Neural cell (in vitro differentiated cells): ENCODE measurements at regions not wholly inside any gene's neighbourhood (a gene's known extent, or its start where the extent isn't known, plus 50 kb on each side); places are given as distances from the start of the nearest gene placed in this dataset.

Experiments
- H2AFZ ChIP-seq: fragments of 200-600, 300-800 bp; sonication (generic), shearing (Covaris generic); 2 replicates; pipeline ENCODE4 v1.6.0; 2014; ENCODE audit warnings: low read depth, mild to moderate bottlenecking, antibody characterized with exemption, low read length, moderate library complexity
- H3F3A ChIP-seq: fragments of 200-600 bp; shearing (Covaris generic); 2 replicates; pipeline ENCODE4 v1.6.1; 2016; ENCODE audit warnings: mild to moderate bottlenecking, moderate library complexity, mixed read lengths, antibody characterized with exemption, low read length; ENCODE audit not compliant: insufficient read depth, poor library complexity, severe bottlenecking
- H3K27ac ChIP-seq: fragments of 200-600, 300-800 bp; sonication (generic), shearing (Covaris generic); 2 replicates; pipeline ENCODE4 v1.5.1; 2014; ENCODE audit warnings: mild to moderate bottlenecking, low read length, moderate library complexity
- H3K27me3 ChIP-seq: fragments of 300-800, 200-600 bp; sonication (generic), shearing (Covaris generic); 2 replicates; pipeline ENCODE4 v1.6.0; 2014; ENCODE audit warnings: mild to moderate bottlenecking, low read depth, low read length, moderate library complexity; ENCODE audit not compliant: insufficient read depth
- H3K36me3 ChIP-seq: fragments of 300-800, 200-600 bp; sonication (generic), shearing (Covaris generic); 2 replicates; pipeline ENCODE4 v1.5.1; 2014; ENCODE audit warnings: mild to moderate bottlenecking, antibody characterized with exemption, low read length, moderate library complexity; ENCODE audit not compliant: insufficient read depth
- H3K4me2 ChIP-seq: fragments of 300-800, 200-600 bp; sonication (generic), shearing (Covaris generic); 2 replicates; pipeline ENCODE4 v1.6.0; 2014; ENCODE audit warnings: mild to moderate bottlenecking, low read length
- H3K4me3 ChIP-seq: fragments of 300-800, 200-600 bp; sonication (generic), shearing (Covaris generic); 2 replicates; pipeline ENCODE4 v1.5.1; 2014; ENCODE audit warnings: mild to moderate bottlenecking, low read length, moderate library complexity
- H3K79me2 ChIP-seq: fragments of 200-600 bp; shearing (Covaris generic); replicated peaks from 2 replicates; pipeline ENCODE4 v1.6.0; 2014; ENCODE audit warnings: mild to moderate bottlenecking, low read length, moderate library complexity; ENCODE audit not compliant: insufficient read depth
- H3K9ac ChIP-seq: fragments of 300-800, 200-600 bp; sonication (generic), shearing (Covaris generic); 2 replicates; pipeline ENCODE4 v1.6.1; 2016; ENCODE audit warnings: mild to moderate bottlenecking, low read length, mixed read lengths
- H3K9me2 ChIP-seq: fragments of 200-600 bp; shearing (Covaris generic); 2 replicates; pipeline ENCODE4 v1.6.1; 2016; ENCODE audit warnings: mild to moderate bottlenecking, low read length, mixed read lengths; ENCODE audit not compliant: insufficient read depth
- H3K9me3 ChIP-seq: fragments of 200-600, 300-800 bp; sonication (generic), shearing (Covaris generic); 2 replicates; pipeline ENCODE4 v1.6.1; 2016; ENCODE audit warnings: mild to moderate bottlenecking, mixed run types, low read length, moderate library complexity, mixed read lengths
- H4K20me1 ChIP-seq: fragments of 200-600 bp; shearing (Covaris generic); 2 replicates; pipeline ENCODE4 v1.6.1; 2016; ENCODE audit warnings: mild to moderate bottlenecking, mixed run types; ENCODE audit not compliant: insufficient read depth
- EP300 ChIP-seq: fragments of 450-650 bp; conservative IDR thresholded peaks from 2 replicates; pipeline ENCODE4 v1.6.1; 2014; ENCODE audit warnings: antibody characterized with exemption, mild to moderate bottlenecking, moderate library complexity; ENCODE audit not compliant: poor library complexity, severe bottlenecking
- EZH2 ChIP-seq: fragments of 200-600, 300-800 bp; shearing (Covaris generic), sonication (generic); IDR thresholded peaks from 2 replicates; pipeline ENCODE4 v1.6.1; 2014; ENCODE audit warnings: antibody characterized with exemption, low read length, borderline replicate concordance, mild to moderate bottlenecking; ENCODE audit not compliant: insufficient read depth, poor library complexity, severe bottlenecking
- MXI1 ChIP-seq: fragments of 450-650 bp; conservative IDR thresholded peaks from 2 replicates; pipeline ENCODE4 v1.6.1; 2014; ENCODE audit warnings: antibody characterized with exemption, mild to moderate bottlenecking; ENCODE audit not compliant: poor library complexity, severe bottlenecking
- POLR2AphosphoS5 ChIP-seq: IDR thresholded peaks from 2 replicates; pipeline ENCODE4 v1.6.1; 2012
- RAD21 ChIP-seq: fragments of 450-650 bp; conservative IDR thresholded peaks from 2 replicates; pipeline ENCODE4 v1.6.1; 2014; ENCODE audit warnings: antibody characterized with exemption, mild to moderate bottlenecking, moderate library complexity
- SMC3 ChIP-seq: fragments of 450-650 bp; conservative IDR thresholded peaks from 2 replicates; pipeline ENCODE4 v1.6.1; 2014; ENCODE audit warnings: antibody characterized with exemption, mild to moderate bottlenecking, moderate library complexity; ENCODE audit not compliant: poor library complexity
- TAF1 ChIP-seq: IDR thresholded peaks from 2 replicates; pipeline ENCODE4 v1.6.1; 2012; ENCODE audit warnings: low read depth
- TF ChIP-seq, protein P1 (sequence below): IDR thresholded peaks from 2 replicates; pipeline ENCODE4 v1.6.1; 2012; ENCODE audit warnings: borderline replicate concordance
- TF ChIP-seq, protein P2 (sequence below): fragments of 450-650 bp; IDR thresholded peaks from 2 replicates; pipeline ENCODE4 v1.5.1; 2014; ENCODE audit warnings: antibody characterized with exemption, mild to moderate bottlenecking, moderate library complexity; ENCODE audit not compliant: poor library complexity, severe bottlenecking

DNA sequence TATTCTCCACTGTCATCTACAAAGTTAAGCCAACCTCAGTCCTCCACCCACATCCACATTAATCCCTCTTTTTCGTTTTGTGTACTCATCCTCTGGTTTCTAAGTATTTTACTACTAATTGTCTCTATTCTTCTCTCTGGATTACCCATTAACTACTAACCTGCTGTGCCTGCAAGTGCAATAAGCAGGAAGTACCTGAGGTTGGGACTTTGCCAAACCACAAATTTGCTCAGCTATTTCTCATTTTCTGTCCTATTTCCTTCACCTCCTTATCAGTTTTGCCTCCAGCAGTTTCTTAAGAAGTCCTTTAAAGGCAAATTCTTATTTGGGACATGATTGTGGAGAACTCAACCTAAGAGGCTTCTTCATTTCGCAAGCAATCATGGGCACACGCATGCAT lies 1708.9 kb downstream of the SLITRK5 start:
- no peak for TF ChIP-seq EP300
- no peak for TF ChIP-seq TAF1
- no peak for TF ChIP-seq EZH2
- TF ChIP-seq, protein P1, sequence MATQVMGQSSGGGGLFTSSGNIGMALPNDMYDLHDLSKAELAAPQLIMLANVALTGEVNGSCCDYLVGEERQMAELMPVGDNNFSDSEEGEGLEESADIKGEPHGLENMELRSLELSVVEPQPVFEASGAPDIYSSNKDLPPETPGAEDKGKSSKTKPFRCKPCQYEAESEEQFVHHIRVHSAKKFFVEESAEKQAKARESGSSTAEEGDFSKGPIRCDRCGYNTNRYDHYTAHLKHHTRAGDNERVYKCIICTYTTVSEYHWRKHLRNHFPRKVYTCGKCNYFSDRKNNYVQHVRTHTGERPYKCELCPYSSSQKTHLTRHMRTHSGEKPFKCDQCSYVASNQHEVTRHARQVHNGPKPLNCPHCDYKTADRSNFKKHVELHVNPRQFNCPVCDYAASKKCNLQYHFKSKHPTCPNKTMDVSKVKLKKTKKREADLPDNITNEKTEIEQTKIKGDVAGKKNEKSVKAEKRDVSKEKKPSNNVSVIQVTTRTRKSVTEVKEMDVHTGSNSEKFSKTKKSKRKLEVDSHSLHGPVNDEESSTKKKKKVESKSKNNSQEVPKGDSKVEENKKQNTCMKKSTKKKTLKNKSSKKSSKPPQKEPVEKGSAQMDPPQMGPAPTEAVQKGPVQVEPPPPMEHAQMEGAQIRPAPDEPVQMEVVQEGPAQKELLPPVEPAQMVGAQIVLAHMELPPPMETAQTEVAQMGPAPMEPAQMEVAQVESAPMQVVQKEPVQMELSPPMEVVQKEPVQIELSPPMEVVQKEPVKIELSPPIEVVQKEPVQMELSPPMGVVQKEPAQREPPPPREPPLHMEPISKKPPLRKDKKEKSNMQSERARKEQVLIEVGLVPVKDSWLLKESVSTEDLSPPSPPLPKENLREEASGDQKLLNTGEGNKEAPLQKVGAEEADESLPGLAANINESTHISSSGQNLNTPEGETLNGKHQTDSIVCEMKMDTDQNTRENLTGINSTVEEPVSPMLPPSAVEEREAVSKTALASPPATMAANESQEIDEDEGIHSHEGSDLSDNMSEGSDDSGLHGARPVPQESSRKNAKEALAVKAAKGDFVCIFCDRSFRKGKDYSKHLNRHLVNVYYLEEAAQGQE, result no peak
- no peak for TF ChIP-seq SMC3
- TF ChIP-seq RAD21, result no peak
- TF ChIP-seq, protein P2, sequence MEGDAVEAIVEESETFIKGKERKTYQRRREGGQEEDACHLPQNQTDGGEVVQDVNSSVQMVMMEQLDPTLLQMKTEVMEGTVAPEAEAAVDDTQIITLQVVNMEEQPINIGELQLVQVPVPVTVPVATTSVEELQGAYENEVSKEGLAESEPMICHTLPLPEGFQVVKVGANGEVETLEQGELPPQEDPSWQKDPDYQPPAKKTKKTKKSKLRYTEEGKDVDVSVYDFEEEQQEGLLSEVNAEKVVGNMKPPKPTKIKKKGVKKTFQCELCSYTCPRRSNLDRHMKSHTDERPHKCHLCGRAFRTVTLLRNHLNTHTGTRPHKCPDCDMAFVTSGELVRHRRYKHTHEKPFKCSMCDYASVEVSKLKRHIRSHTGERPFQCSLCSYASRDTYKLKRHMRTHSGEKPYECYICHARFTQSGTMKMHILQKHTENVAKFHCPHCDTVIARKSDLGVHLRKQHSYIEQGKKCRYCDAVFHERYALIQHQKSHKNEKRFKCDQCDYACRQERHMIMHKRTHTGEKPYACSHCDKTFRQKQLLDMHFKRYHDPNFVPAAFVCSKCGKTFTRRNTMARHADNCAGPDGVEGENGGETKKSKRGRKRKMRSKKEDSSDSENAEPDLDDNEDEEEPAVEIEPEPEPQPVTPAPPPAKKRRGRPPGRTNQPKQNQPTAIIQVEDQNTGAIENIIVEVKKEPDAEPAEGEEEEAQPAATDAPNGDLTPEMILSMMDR, result no peak
- TF ChIP-seq POLR2AphosphoS5, result no peak
- no peak for TF ChIP-seq MXI1
- H3K9me3 ChIP-seq, result no peaks in the 10 kb centered on the region
- no peak overlapping the region for H3K4me3 ChIP-seq
- H3K27ac ChIP-seq, result no peak overlapping the region
- H3K9ac ChIP-seq, result no peak overlapping the region
- H4K20me1 ChIP-seq, result no peaks in the 10 kb centered on the region
- H3K4me2 ChIP-seq, result no peak overlapping the region
- H3F3A ChIP-seq, result no peaks in the 10 kb centered on the region
- H3K36me3 ChIP-seq, result no peaks in the 10 kb centered on the region
- H3K9me2 ChIP-seq, result no peaks in the 10 kb centered on the region
- no peaks in the 10 kb centered on the region for H3K27me3 ChIP-seq
- no peaks in the 10 kb centered on the region for H3K79me2 ChIP-seq
- H2AFZ ChIP-seq, result no peak overlapping the region

DNA sequence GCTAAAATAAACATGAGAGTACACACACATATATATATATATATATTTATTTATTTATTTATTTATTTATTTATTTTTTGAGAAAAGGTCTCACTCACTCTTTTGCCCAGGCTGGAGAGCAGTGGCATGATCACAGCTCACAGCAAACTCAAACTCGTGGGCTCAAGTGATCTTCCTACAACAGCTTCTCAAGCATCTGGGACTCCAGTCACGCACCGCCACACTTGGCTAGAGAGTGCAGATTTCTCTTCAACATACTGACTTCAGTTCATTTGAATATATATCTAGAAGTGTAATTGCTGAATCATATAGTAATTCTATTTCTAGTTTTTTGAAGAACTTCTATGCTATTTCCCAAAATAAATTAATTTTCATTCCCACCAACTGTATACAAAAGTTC lies 1711.8 kb downstream of the SLITRK5 start:
- H3K27me3 ChIP-seq, result no peaks in the 10 kb centered on the region
- no peak for TF ChIP-seq RAD21
- TF ChIP-seq, protein P1, result no peak
- TF ChIP-seq EP300, result no peak
- TF ChIP-seq SMC3, result no peak
- TF ChIP-seq, protein P2, result no peak
- TF ChIP-seq MXI1, result no peak
- TF ChIP-seq EZH2, result no peak
- TF ChIP-seq POLR2AphosphoS5, result no peak
- no peak overlapping the region for H2AFZ ChIP-seq
- no peak overlapping the region for H3K9ac ChIP-seq
- H3K4me3 ChIP-seq, result no peak overlapping the region
- H3K4me2 ChIP-seq, result no peak overlapping the region
- no peaks in the 10 kb centered on the region for H3K9me3 ChIP-seq
- no peaks in the 10 kb centered on the region for H3K36me3 ChIP-seq
- no peaks in the 10 kb centered on the region for H3K9me2 ChIP-seq
- H3K79me2 ChIP-seq, result no peaks in the 10 kb centered on the region
- no peaks in the 10 kb centered on the region for H3F3A ChIP-seq
- no peak overlapping the region for H3K27ac ChIP-seq
- no peaks in the 10 kb centered on the region for H4K20me1 ChIP-seq
